ENCODE measurements at regions not wholly inside any gene's neighbourhood (a gene's known extent, or its start where the extent isn't known, plus 50 kb on each side); places are given as distances from the start of the nearest gene placed in this dataset.

GRCh38 chr4:41460641-41461040 is 77.3 kb upstream of the LIMCH1 start:
- TF ChIP-seq, protein P1, sequence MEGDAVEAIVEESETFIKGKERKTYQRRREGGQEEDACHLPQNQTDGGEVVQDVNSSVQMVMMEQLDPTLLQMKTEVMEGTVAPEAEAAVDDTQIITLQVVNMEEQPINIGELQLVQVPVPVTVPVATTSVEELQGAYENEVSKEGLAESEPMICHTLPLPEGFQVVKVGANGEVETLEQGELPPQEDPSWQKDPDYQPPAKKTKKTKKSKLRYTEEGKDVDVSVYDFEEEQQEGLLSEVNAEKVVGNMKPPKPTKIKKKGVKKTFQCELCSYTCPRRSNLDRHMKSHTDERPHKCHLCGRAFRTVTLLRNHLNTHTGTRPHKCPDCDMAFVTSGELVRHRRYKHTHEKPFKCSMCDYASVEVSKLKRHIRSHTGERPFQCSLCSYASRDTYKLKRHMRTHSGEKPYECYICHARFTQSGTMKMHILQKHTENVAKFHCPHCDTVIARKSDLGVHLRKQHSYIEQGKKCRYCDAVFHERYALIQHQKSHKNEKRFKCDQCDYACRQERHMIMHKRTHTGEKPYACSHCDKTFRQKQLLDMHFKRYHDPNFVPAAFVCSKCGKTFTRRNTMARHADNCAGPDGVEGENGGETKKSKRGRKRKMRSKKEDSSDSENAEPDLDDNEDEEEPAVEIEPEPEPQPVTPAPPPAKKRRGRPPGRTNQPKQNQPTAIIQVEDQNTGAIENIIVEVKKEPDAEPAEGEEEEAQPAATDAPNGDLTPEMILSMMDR (conservative IDR thresholded peaks at IDR 0.05; ENCODE audit: low read depth in 2 of 2), result no peak
- no peak for TF ChIP-seq ZNF331 (CRISPR knock-in tag; IDR thresholded peaks at IDR 0.05; ENCODE audit: low read depth)
